Neural progenitor cell (in vitro differentiated cells): ENCODE measurements at regions not wholly inside any gene's neighbourhood (a gene's known extent, or its start where the extent isn't known, plus 50 kb on each side); places are given as distances from the start of the nearest gene placed in this dataset.

Experiments used
- EZH2 ChIP-seq: fragments of 200-600 bp; sonication (generic); IDR thresholded peaks from 2 replicates; pipeline ENCODE4 v1.6.1; 2017; ENCODE audit warnings: antibody characterized with exemption, mild to moderate bottlenecking, moderate library complexity
- TF ChIP-seq, protein P1 (sequence below): fragments of 200-600 bp; sonication (generic); IDR thresholded peaks from 2 replicates; pipeline ENCODE4 v1.5.1; 2017; ENCODE audit warnings: antibody characterized with exemption, mild to moderate bottlenecking

DNA sequence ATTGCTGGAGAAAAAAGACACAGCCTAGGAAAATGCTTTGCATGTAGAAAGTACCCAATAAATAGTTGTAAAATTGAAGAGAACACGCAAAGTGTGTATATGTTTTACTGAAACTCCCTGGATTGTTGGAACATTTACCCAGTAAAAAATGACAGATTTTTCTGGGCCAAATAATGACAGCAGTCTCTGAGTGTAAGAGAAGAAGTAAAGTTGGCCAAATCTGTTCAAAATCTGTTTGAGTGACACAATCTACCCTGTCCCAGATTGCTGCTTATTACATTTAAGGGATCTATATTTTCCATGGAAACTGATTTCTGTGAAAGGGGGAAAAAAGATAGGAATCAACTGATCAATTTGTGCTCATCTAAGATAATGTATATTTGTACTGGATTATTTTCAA lies 267.9 kb downstream of the TUSC7 start:
- TF ChIP-seq, protein P1, sequence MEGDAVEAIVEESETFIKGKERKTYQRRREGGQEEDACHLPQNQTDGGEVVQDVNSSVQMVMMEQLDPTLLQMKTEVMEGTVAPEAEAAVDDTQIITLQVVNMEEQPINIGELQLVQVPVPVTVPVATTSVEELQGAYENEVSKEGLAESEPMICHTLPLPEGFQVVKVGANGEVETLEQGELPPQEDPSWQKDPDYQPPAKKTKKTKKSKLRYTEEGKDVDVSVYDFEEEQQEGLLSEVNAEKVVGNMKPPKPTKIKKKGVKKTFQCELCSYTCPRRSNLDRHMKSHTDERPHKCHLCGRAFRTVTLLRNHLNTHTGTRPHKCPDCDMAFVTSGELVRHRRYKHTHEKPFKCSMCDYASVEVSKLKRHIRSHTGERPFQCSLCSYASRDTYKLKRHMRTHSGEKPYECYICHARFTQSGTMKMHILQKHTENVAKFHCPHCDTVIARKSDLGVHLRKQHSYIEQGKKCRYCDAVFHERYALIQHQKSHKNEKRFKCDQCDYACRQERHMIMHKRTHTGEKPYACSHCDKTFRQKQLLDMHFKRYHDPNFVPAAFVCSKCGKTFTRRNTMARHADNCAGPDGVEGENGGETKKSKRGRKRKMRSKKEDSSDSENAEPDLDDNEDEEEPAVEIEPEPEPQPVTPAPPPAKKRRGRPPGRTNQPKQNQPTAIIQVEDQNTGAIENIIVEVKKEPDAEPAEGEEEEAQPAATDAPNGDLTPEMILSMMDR, result no peak
- TF ChIP-seq EZH2, result no peak
